Prostate gland (tissue), 2 donors: ENCODE measurements at regions not wholly inside any gene's neighbourhood (a gene's known extent, or its start where the extent isn't known, plus 50 kb on each side); places are given as distances from the start of the nearest gene placed in this dataset.

Experiments used
- DNase-seq: peaks from one replicate; pipeline ENCODE4 v3.0.0-alpha.2; 2019; ENCODE audit warnings: low spot score
- H3K27ac ChIP-seq, 2 donors: fragments of 200-600 bp; sonication (generic); 2 replicates each; pipeline ENCODE4 v1.5.1; 2017 to 2019
- H3K27me3 ChIP-seq: fragments of 200-600 bp; sonication (generic); replicated peaks from 2 replicates; pipeline ENCODE4 v1.5.1; 2019; ENCODE audit not compliant: insufficient read depth
- H3K36me3 ChIP-seq, 2 donors: fragments of 200-600 bp; sonication (generic); 1 replicate in 1 of 2; 2 replicates in 1 of 2; pipeline versions ENCODE4 v1.5.1 to v1.8.1; 2017 to 2019
- H3K4me1 ChIP-seq: fragments of 200-600 bp; sonication (generic); replicated peaks from 2 replicates; pipeline ENCODE4 v1.5.1; 2019
- H3K4me3 ChIP-seq, 2 donors: fragments of 200-600 bp; sonication (generic); 2 replicates each; pipeline ENCODE4 v1.5.1; 2017 to 2019
- H3K9me3 ChIP-seq: fragments of 200-600 bp; sonication (generic); 2 replicates; pipeline ENCODE4 v1.5.1; 2017
- CTCF ChIP-seq, 4 experiments: fragments of 200-600 bp in 2 of 4; fragments of 450-650 bp in 2 of 4; sonication (generic) in 2 of 4; IDR thresholded peaks; 1 replicate in 3 of 4; 2 replicates in 1 of 4; pipeline ENCODE4 v1.5.1; 2016 to 2019; ENCODE audit warnings: antibody characterized with exemption in 4 of 4, mild to moderate bottlenecking in 2 of 4, moderate library complexity in 2 of 4
- POLR2A ChIP-seq: fragments of 450-650 bp; IDR thresholded peaks from one replicate; pipeline ENCODE4 v1.6.1; 2016; ENCODE audit warnings: antibody characterized with exemption, mild to moderate bottlenecking
- POLR2AphosphoS5 ChIP-seq: sonication (generic); formaldehyde crosslinking; IDR thresholded peaks from one replicate; pipeline ENCODE4 v1.6.1; 2017; ENCODE audit warnings: antibody characterized with exemption
- WGBS: methylation state at CpG from one replicate; pipeline ENCODE4 v1.1.5; 2018; 5-methylcytosine and 5-hydroxymethylcytosine counted together
- intact Hi-C: fragments of 100-400 bp; cut with DNase I; formaldehyde crosslinking; loops from one replicate; pipeline ENCODE4 v1.14.2; 2022

- Histone ChIP-seq H3K9me3 (no peaks in the 10 kb centered on the region), H3K36me3 (no peaks in the 10 kb centered on the region), H3K27ac (no peak overlapping the region), H3K4me3 (no peak overlapping the region), H3K27me3 (no peaks in the 10 kb centered on the region), H3K4me1 (no peaks in the 10 kb centered on the region)
- intact Hi-C loops = loop anchor here (10.0 kb wide), 1 partner anchor 1272 kb away; no protein-coding TSS in a partner anchor
- WGBS = 49% methylated on average over 7 of the region's 7 CpGs
- TF ChIP-seq POLR2A = no peak
- TF ChIP-seq CTCF (IDR thresholded peaks at IDR 0.05) = no peak
- TF ChIP-seq POLR2AphosphoS5 = no peak
- no peak for DNase-seq
Measured at GRCh38 chr7:115356999-115357702, 435.3 kb downstream of the MDFIC start.

- Histone ChIP-seq H3K4me1 (no peaks in the 10 kb centered on the region), H3K9me3 (no peaks in the 10 kb centered on the region), H3K36me3 (no peaks in the 10 kb centered on the region), H3K27me3 (no peaks in the 10 kb centered on the region), H3K4me3 (no peak overlapping the region), H3K27ac (no peak overlapping the region)
- 81% methylated on average over 2 of the region's 2 CpGs for WGBS
- intact Hi-C loops = loop anchor here (10.0 kb wide), 1 partner anchor 1271 kb away; no protein-coding TSS in a partner anchor
- no peak for DNase-seq
- TF ChIP-seq POLR2AphosphoS5 (no peak), CTCF (IDR thresholded peaks at IDR 0.05) (peak in 2 of 4 experiments; percentile 5 to 20), POLR2A (no peak)
Measured at GRCh38 chr7:115356139-115356746, 434.3 kb downstream of the MDFIC start.

- no peak for DNase-seq
- 98% methylated on average over 1 of the region's 1 CpG for WGBS
- intact Hi-C loops = loop anchor here (10.0 kb wide), 1 partner anchor 1270 kb away; no protein-coding TSS in a partner anchor
- H3K27me3 ChIP-seq = no peaks in the 10 kb centered on the region
- TF ChIP-seq POLR2A (no peak), POLR2AphosphoS5 (no peak), CTCF (IDR thresholded peaks at IDR 0.05) (no peak)
- no peaks in the 10 kb centered on the region for H3K36me3 ChIP-seq
- H3K4me3 ChIP-seq = no peak overlapping the region
- no peaks in the 10 kb centered on the region for H3K9me3 ChIP-seq
- no peaks in the 10 kb centered on the region for H3K4me1 ChIP-seq
- H3K27ac ChIP-seq = no peak overlapping the region
Measured at GRCh38 chr7:115354925-115355324, 433.0 kb downstream of the MDFIC start.

- H3K4me1 ChIP-seq = no peaks in the 10 kb centered on the region
- H3K4me3 ChIP-seq = no peak overlapping the region
- intact Hi-C loops = loop anchor here (10.0 kb wide), 1 partner anchor 1268 kb away; no protein-coding TSS in a partner anchor
- H3K27me3 ChIP-seq = no peaks in the 10 kb centered on the region
- TF ChIP-seq POLR2A (no peak), CTCF (IDR thresholded peaks at IDR 0.05) (no peak), POLR2AphosphoS5 (no peak)
- 58% methylated on average over 2 of the region's 2 CpGs for WGBS
- H3K36me3 ChIP-seq = no peaks in the 10 kb centered on the region
- no peaks in the 10 kb centered on the region for H3K9me3 ChIP-seq
- DNase-seq = no peak
- no peak overlapping the region for H3K27ac ChIP-seq
Measured at GRCh38 chr7:115352375-115352774, 430.5 kb downstream of the MDFIC start.

GRCh38 chr7:115350764-115351163, 428.9 kb downstream of the MDFIC start:
- TF ChIP-seq POLR2AphosphoS5 = no peak
- no peak for TF ChIP-seq CTCF (IDR thresholded peaks at IDR 0.05)
- TF ChIP-seq POLR2A = no peak
- H3K36me3 ChIP-seq = no peaks in the 10 kb centered on the region
- intact Hi-C loops = loop anchor here (10.0 kb wide), 1 partner anchor 1266 kb away; no protein-coding TSS in a partner anchor
- no peak overlapping the region for H3K4me3 ChIP-seq
- no peak for DNase-seq
- H3K27me3 ChIP-seq = no peaks in the 10 kb centered on the region
- no peaks in the 10 kb centered on the region for H3K9me3 ChIP-seq
- WGBS = 88% methylated on average over 1 of the region's 1 CpG
- H3K4me1 ChIP-seq = no peaks in the 10 kb centered on the region
- H3K27ac ChIP-seq = no peak overlapping the region
